Osteoblast (primary cell): ENCODE measurements at regions not wholly inside any gene's neighbourhood (a gene's known extent, or its start where the extent isn't known, plus 50 kb on each side); places are given as distances from the start of the nearest gene placed in this dataset.

ENCODE experiments used
- DNase-seq: peaks from one replicate; pipeline ENCODE4 v3.0.0; 2011; ENCODE audit warnings: low spot score, mixed read lengths; ENCODE audit not compliant: insufficient read length; ENCODE audit errors: missing footprints
- H2AFZ ChIP-seq: 2 replicates; pipeline ENCODE4 v1.6.0; 2011; ENCODE audit warnings: mild to moderate bottlenecking, low read length
- H3K27ac ChIP-seq: 2 replicates; pipeline ENCODE4 v1.5.1; 2011; ENCODE audit warnings: mild to moderate bottlenecking, low read depth, low read length, moderate library complexity
- H3K27me3 ChIP-seq: 2 replicates; pipeline ENCODE4 v1.6.0; 2012; ENCODE audit warnings: mild to moderate bottlenecking, control low read depth, inconsistent platforms, low read length, moderate library complexity; ENCODE audit not compliant: insufficient read depth
- H3K36me3 ChIP-seq: 2 replicates; pipeline ENCODE4 v1.5.1; 2011; ENCODE audit warnings: mild to moderate bottlenecking, low read length, control low read depth, moderate library complexity; ENCODE audit not compliant: insufficient read depth
- H3K4me1 ChIP-seq: 2 replicates; pipeline ENCODE4 v1.5.1; 2011; ENCODE audit warnings: mild to moderate bottlenecking, low read length, control low read depth, moderate library complexity; ENCODE audit not compliant: insufficient read depth
- H3K4me2 ChIP-seq: 2 replicates; pipeline ENCODE4 v1.6.0; 2011; ENCODE audit warnings: mild to moderate bottlenecking, low read length; ENCODE audit not compliant: insufficient read depth
- H3K4me3 ChIP-seq: fragments of 200-600 bp; sonication (generic); 3 replicates; pipeline ENCODE4 v1.5.1; 2012; ENCODE audit warnings: mild to moderate bottlenecking, low read length, inconsistent platforms; ENCODE audit not compliant: insufficient read depth
- H3K79me2 ChIP-seq: 2 replicates; pipeline ENCODE4 v1.6.0; 2012; ENCODE audit warnings: mild to moderate bottlenecking, low read length, control low read depth, inconsistent platforms; ENCODE audit not compliant: insufficient read depth
- H3K9me3 ChIP-seq: 2 replicates; pipeline ENCODE4 v1.5.1; 2011; ENCODE audit warnings: low read depth, low read length, control low read depth
- H4K20me1 ChIP-seq: 2 replicates; pipeline ENCODE4 v1.6.0; 2012; ENCODE audit warnings: mild to moderate bottlenecking, low read length, control low read depth; ENCODE audit not compliant: insufficient read depth
- TF ChIP-seq, protein P1 (sequence below): IDR thresholded peaks from 2 replicates; pipeline ENCODE4 v1.5.1; 2011; ENCODE audit warnings: mild to moderate bottlenecking, low read depth, low read length, moderate library complexity; ENCODE audit errors: extremely low read depth

GRCh38 chr16:54545854-54546511, 259.4 kb upstream of the IRX3 start:
- TF ChIP-seq, protein P1, sequence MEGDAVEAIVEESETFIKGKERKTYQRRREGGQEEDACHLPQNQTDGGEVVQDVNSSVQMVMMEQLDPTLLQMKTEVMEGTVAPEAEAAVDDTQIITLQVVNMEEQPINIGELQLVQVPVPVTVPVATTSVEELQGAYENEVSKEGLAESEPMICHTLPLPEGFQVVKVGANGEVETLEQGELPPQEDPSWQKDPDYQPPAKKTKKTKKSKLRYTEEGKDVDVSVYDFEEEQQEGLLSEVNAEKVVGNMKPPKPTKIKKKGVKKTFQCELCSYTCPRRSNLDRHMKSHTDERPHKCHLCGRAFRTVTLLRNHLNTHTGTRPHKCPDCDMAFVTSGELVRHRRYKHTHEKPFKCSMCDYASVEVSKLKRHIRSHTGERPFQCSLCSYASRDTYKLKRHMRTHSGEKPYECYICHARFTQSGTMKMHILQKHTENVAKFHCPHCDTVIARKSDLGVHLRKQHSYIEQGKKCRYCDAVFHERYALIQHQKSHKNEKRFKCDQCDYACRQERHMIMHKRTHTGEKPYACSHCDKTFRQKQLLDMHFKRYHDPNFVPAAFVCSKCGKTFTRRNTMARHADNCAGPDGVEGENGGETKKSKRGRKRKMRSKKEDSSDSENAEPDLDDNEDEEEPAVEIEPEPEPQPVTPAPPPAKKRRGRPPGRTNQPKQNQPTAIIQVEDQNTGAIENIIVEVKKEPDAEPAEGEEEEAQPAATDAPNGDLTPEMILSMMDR = no peak
- peak overlapping the region; percentile 18 for H2AFZ ChIP-seq
- H3K27ac ChIP-seq = no peak overlapping the region
- no peaks in the 10 kb centered on the region for H3K36me3 ChIP-seq
- no peaks in the 10 kb centered on the region for H3K9me3 ChIP-seq
- H3K4me1 ChIP-seq = no peaks in the 10 kb centered on the region
- H4K20me1 ChIP-seq = no peaks in the 10 kb centered on the region
- H3K4me2 ChIP-seq = peak overlapping the region; percentile 48
- no peaks in the 10 kb centered on the region for H3K79me2 ChIP-seq
- H3K4me3 ChIP-seq = no peak overlapping the region
- H3K27me3 ChIP-seq = peaks cover 12% of the 10 kb centered on the region
- DNase-seq = peak; percentile 43

GRCh38 chr16:54544553-54545180, 258.1 kb upstream of the IRX3 start:
- no peak overlapping the region for H3K27ac ChIP-seq
- H3K4me3 ChIP-seq = no peak overlapping the region
- no peaks in the 10 kb centered on the region for H3K4me1 ChIP-seq
- no peak overlapping the region for H2AFZ ChIP-seq
- H3K9me3 ChIP-seq = no peaks in the 10 kb centered on the region
- TF ChIP-seq, protein P1 = no peak
- DNase-seq = no peak
- H3K36me3 ChIP-seq = no peaks in the 10 kb centered on the region
- H3K79me2 ChIP-seq = no peaks in the 10 kb centered on the region
- no peak overlapping the region for H3K4me2 ChIP-seq
- peaks cover 12% of the 10 kb centered on the region for H3K27me3 ChIP-seq
- no peaks in the 10 kb centered on the region for H4K20me1 ChIP-seq

- no peak overlapping the region for H3K4me2 ChIP-seq
- H3K27me3 ChIP-seq = peaks cover 12% of the 10 kb centered on the region
- DNase-seq = no peak
- H3K36me3 ChIP-seq = no peaks in the 10 kb centered on the region
- H2AFZ ChIP-seq = no peak overlapping the region
- no peak overlapping the region for H3K4me3 ChIP-seq
- H3K9me3 ChIP-seq = no peaks in the 10 kb centered on the region
- peaks cover 5% of the 10 kb centered on the region for H3K4me1 ChIP-seq
- no peaks in the 10 kb centered on the region for H3K79me2 ChIP-seq
- TF ChIP-seq, protein P1 = no peak
- H3K27ac ChIP-seq = no peak overlapping the region
- no peaks in the 10 kb centered on the region for H4K20me1 ChIP-seq
Observed at GRCh38 chr16:54542805-54543505, 256.4 kb upstream of the IRX3 start.

GRCh38 chr16:54540525-54541180, 254.1 kb upstream of the IRX3 start:
- H2AFZ ChIP-seq = no peak overlapping the region
- H4K20me1 ChIP-seq = no peaks in the 10 kb centered on the region
- no peak overlapping the region for H3K27ac ChIP-seq
- TF ChIP-seq, protein P1 = no peak
- H3K4me2 ChIP-seq = no peak overlapping the region
- no peak for DNase-seq
- no peaks in the 10 kb centered on the region for H3K36me3 ChIP-seq
- H3K79me2 ChIP-seq = no peaks in the 10 kb centered on the region
- H3K27me3 ChIP-seq = peaks cover 4% of the 10 kb centered on the region
- peaks cover 6% of the 10 kb centered on the region for H3K4me1 ChIP-seq
- no peaks in the 10 kb centered on the region for H3K9me3 ChIP-seq
- H3K4me3 ChIP-seq = no peak overlapping the region
